Eye (tissue), 1 donor: ENCODE measurements at regions not wholly inside any gene's neighbourhood (a gene's known extent, or its start where the extent isn't known, plus 50 kb on each side); places are given as distances from the start of the nearest gene placed in this dataset.

Experiments
- DNase-seq: peaks from one replicate; pipeline ENCODE4 v3.0.0-alpha.2; 2015

DNA sequence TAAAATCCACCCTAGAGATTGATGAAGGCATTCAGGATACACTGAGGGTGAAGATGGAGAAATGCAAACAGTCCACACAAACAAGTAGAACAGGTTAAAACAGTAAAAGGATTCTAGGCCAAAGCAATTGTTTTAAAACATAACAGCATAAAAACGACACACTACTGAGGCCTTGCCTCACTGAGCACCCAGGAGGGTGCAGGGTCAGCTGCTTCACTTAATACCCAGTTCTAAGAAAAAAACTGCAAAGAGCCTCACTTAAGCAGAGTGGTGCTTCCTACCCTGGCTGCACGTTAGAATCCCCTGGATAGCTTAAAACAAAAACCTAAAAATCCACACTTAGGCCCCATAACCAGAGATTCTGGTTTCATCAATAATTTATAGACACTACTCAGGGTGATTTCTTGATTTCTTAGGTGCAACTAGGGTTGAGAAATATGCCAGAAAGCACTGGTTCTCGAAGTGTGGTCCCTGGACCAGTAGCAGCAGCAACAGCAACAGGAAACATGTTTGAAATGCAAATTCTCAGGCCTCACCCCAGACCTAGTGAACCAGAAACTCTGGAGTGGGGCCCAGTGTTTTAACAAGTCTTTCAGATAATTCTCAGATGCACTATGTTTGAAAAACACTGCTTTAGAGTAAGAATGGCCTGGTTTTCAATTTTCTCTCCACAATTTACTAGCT lies 279.1 kb downstream of the ZEB2 start:
- DNase-seq = no peak

DNA sequence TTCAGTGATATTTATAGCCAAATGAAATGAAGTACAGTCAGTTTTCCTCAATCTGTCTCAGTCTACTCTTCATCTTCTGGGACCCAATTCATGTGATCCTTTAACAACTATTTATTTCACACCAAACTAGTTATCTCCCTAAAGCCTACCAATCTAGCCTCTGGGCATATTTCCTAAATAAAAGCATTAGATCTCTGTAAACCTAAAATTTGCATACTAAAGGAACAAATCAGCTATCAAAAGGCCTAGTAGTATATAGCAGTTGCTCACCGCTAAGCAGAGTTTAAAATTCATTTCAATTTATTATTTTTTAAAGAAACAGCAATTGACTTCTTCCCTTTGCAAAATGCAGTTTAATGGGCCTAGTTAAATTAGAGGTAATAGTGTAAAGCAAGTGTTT lies 280.2 kb downstream of the ZEB2 start:
- DNase-seq = no peak

DNA sequence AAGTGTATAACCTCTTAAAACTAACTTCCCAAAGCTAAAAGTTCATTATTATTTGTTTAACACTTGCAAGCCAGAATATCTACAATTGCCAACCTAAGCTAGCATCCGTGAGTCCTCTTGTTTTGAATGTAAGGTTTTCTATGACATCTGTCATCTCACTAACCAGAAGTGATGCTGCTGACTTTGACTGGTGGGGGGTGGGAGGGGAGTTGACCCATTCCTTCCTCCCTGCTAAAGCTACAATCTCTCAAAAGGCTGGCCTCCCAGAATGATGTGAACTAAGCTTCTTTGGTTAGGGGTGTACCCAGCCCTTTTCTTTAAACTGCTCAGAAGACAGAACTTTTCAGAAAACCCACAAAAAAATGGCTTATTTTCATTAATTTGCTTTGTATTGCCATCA lies 280.6 kb downstream of the ZEB2 start:
- no peak for DNase-seq

DNA sequence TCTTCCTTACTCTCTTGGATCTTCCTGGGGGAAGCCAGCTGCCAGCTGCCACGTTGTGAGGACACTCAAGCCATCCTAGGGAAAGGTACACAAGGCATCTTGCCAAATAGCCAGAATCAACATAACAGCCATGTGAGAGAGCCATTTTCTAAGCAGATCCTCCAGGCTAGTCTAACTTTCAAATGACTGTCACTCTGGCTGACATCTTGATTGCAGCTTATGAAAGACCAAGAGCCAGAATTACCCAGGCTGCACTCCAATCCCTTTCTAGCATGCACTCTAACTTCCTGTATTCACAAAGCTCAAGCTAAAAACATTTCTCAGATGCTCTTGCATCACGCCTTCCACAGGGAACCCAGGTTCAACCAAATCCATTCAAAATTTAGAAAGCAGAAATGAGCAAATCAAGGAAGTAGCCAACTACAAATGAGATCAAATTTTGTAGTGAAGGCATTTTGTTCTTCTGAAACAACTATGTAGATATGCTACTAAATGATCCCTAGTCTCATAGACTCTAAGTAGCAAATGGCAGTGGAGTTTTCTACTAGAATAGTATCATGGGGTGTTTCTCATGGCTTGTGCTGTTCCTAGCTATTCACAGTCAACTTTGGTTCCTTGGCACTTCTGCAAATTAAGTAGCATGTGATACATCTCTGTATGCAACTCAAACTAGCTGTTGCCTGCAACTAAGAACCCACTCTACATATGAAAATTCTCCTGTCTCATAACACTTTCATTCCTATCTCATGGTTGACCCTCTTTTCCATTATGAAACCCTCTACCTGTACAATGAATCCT lies 281.9 kb downstream of the ZEB2 start:
- no peak for DNase-seq

DNA sequence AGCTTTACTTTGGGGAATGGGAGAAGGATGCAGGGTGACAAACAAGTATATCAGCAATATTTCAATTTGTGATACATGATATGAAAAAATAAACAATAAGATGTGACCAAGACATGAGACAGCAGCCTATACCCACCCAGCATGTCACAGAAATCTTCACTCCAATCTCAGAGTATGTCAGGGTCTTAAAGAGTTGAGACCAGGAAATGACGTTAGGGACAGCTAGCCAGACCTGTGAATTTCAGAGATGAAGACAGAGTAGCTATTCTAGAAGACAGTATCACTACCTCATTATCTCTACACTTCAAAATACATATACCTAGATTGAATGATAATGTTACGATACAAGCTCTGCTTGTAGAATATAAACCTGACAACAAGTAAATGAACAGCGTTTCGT lies 282.8 kb downstream of the ZEB2 start:
- no peak for DNase-seq

DNA sequence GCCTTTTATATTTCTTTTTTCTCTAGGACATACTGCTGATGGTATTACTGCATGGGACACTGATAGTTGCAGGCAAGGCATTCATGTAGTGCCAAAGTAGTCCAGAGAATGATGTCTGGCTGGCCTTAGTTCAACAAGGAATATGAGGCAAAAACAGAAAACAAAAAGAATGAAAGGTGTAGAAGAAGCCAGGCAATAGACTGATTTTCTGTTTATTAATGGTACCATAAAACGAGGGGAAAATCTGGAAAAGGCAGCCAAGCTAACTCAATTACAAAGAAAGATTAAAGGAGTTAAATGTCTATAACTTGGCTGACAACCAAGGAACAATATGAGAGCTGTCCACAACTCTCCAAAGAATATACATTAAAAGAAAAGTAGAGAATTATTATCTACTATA lies 284.9 kb downstream of the ZEB2 start:
- DNase-seq = no peak

DNA sequence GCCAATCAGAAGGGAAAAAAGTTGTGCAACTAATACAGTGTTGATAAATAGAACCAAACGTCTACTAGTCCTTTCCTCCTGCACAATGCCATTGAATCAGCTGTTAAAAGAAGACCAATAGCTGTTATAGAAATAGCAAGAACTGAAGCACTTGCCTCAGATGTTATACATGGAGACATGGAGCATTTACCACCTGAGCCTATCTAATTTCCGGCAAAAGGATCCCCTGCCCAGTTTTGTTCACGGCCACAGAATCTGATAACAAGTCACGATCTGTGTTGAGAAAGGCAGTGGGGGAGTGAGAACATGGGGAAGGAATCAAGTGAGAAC lies 285.4 kb downstream of the ZEB2 start:
- DNase-seq = no peak

DNA sequence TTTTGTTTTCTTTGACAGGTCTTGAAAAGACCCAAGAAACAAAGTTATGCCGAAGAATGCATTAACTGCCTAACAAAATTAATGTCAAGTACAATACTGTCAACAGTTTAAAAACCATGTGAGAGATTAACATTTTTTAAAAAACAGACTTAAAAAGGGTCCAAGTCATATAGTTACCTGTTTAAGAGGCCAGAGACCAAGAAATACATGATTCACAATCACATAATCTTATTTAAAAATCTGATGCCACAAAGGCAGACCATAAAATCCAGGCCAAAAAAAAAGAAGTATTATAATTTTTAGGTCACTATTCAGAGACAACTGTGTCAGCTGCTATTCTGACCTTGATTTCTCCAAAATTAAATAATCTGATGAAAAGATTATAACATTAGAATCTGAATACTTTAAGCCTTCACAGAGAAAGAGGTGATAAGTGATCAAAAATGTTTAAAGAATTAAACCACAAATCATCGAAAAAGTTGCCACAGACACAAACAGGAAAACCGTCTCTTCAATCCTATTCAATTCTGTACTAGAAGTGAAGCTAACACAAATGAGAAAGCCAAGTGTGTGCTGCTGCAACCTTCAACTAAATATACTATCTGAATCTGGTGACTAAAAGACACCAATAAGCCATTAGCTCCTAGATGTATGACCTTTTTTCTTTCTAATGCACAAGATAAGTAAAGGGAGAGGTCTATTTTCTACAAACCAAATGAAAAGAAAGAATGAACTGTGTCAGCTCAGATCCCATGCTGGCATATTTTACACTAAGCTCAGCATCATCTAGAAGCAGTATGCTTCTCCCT lies 286.0 kb downstream of the ZEB2 start:
- no peak for DNase-seq

DNA sequence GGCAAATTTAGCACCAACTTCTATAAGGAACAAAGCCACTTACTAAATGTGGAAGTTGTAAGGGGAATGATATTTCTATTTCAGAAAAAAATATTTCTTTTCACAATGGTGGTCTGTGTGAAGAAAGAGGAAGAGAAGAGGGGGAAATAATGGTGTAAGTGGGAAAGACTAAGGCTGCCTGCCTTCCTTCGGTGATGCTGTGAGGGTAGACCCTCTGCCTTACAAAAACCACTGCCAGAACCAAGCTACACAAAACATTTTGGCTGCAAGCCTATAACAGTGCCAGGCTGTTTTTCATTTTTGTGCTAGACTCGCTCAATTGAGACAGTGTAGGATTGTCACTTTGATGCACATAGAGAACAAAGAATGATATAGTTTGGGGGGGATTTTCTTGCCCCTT lies 286.6 kb downstream of the ZEB2 start:
- no peak for DNase-seq

DNA sequence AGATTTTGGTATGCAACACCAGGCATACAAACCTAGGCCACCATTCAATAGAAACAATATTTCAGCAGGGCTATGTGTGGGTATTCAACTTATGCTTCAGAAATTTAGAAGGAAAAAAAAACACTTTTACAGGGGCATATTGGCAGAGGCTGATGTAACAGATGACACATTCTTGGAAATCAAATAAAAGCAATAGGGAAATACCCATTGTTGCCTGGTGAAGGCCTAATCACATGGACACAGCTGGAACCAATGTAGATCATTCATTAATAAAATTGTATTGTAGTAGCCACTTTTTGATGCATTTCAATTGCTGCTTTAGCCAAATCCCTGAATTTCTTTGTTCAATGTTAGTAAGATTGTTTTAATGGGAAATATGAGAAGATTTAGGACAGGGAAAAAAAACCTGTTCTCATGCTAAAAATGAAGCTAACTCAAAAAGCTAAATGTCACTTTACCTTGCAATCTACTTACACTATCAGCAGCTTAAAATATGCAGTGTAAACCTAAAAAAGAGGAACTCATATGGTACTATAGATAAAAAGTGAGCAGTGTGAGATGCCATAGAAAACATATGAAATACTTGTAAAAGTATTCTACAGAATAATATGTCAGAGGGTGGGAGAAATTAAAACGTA lies 289.4 kb downstream of the ZEB2 start:
- DNase-seq = no peak

DNA sequence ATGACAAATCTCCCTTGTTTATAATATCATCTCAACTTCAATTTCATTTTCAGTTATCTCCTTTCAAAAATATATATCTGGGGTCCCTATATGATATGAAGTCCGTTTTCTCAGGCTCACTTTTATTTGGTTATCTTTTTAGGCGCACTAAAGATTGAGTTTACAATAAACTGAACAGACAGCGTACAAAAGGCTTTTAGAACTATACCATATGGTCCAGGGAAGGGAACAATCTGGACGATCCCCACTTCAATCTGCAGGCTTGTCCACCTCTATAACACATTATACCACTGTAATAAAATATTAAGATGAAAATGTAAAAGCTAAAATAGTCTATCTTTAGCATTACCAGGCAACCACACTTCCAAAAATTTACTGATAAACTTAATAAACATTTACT lies 289.9 kb downstream of the ZEB2 start:
- DNase-seq = no peak

DNA sequence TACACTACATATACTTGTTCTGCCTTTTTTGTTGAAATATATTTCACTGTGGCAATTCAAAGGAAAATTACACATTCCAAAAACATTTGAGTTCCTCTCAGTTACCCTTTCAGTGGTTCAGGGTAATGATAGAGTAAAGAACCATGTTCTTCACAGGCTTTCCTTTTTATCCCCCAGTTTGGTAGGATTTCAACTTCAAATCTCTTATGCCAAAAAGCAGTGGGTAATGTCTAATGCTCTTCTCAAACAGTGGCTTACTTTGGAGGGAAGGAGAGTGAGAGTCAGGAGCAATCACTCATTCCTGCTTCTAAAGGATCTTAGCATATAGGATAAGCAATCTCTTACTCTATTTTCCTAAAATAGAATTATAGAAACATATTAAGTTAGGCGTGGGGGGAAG lies 290.6 kb downstream of the ZEB2 start:
- no peak for DNase-seq

DNA sequence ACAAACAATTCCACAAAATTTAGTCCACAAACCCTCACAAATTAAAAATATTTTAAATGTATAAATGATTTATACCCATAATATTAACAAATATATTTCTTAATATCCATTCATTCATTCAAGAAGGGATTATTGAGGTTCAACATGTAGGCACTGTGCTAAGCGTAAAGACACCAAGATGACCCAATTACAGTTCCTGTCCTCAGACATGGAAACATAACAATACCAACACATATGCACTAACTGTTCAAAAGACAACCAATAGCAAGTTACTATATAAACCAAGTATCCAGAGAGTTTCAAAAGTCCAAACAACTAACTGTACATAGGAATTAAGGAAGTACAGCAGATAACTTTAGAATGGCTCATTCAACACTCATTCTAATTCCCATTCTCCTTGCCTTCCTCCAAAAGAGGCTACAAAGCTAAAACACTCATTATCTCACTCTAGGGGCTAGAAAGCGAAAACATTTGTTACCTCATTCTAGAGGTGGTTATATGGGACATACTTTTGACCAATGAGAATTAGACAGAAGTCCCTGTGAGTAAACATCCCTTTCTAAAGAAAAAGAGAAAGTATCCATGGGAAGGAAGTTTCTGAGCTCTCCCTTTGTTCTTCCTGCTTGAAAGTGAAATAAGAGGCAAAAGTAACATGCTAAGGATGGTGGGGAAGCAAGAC lies 292.4 kb downstream of the ZEB2 start:
- no peak for DNase-seq

DNA sequence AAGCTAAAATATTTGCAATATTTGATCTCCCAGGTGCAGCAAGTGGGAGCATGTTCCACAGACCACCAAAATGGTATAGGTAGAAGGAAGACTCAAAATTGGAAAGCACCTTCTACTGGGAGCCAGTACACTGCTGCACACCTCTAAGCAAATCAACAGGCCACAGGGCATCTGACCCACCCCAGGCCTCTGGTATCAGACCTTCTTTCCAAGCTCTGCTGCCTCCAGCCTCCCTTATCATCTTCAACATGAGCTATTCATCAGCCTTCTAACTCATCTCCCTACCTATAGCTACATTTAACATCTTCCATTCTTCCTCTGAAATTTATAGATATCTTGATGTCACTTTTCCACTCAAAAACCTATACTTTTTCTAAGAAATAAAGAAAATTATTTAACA lies 294.8 kb downstream of the ZEB2 start:
- DNase-seq = no peak

DNA sequence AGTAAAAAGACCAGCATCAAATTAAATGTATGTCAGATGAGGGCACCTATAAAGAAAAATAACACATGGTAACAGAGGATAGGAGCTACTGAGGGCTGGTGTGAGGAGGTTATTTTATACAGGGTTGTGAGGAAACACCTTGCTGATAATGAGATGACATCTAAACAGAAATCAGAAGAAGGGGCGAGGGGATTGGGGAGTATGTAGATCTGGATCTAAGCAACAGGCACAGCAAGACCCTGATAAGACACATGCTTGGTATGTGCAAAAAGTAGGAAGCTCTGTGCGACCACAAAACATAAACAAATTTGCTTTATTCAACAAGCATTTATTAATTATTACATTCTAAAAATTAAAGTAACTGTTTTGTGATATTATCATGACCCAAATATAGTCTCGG lies 295.4 kb downstream of the ZEB2 start:
- no peak for DNase-seq

DNA sequence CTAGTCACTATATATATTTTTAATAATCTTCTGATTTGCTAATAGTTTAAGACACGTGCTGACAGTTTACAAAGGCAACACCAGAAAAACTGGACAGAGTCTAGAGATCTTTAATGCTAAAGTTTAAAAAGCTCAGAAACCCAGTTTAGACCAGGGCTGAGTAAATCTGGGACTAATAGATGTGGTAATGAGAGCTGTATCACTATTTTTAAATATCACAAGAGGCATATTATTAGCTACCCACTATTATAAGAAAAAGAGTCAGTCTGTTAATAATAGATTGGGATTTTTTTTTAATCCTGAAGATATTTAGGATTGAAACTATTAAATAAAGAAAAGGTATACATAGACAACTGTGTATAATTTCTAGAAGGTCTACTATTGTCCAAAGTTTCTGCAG lies 299.9 kb downstream of the ZEB2 start:
- no peak for DNase-seq

DNA sequence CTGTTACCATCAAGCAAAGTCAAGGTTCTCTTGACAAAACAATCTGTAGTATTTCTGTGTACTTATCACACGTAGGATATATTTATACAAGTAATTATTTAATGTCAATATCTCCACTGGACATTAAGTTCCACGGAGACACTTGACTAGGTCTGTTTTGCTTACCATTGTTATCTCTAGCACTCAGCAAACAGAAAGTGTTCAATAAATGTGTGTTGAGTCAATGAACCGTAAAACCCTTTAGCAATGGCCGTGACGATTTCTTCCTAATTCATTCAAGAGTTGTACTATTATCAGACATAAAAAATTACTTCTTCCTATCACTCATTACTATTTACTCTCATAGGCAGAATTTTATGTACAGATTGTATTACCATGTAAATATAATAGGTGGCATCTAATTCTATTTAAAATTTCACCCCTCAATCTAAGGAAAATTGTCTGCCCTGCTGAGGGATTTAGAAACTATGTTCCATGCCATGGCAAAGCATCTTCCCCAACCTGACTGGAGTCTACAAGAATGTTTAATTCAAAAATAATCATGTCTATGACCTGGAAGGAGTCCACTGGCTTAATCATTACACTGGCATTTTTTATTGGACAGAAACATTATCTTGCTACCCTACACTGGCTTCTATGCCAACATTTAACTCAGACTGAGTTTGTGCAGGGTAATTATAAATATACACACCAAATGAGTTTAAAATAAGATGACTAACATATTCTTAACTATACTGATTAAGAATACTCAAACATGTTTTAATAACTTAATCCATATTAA lies 301.9 kb downstream of the ZEB2 start:
- DNase-seq = no peak

DNA sequence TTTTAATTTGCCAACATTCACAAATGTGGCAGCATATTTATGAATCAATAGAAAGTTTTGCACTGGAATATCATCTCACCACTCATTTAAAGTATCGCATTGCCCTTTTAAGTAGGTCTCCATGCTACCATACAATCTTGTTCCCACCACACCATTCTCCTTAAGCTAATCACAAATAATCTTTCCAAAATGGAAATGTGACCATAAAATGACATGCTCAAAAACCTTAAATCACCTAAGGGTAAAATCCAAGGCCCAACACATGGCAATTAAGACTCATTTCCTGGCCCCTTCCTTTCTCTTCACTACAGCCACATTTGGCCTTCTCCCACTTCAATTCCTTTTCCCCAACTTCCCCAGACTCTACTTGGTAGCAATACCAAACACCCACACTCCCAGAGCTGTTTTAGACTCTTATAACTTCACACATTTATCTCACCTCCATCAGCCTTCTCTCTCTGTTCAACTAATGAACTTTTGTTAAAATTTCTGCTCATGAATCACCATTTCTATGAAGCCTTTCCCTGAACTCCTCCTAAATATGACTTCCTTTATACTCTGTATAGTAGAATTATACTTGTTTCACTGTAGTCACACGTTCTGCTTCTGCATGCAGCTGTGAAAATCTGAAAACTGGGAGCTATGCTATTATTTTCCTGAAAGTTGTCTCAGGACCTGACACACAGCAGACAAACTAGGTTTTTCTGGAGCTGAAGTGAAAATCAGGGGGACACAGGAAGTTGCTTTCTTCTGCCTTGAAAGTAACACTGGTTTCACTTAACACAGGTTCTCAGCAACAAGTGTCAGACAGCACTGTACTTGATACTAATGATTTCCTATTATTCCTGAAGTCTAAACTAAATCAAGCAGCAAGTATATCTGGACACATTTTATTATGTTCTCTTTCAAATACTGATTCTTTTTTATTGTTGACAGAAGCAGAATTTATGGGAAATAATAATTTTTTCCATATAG lies 303.9 kb downstream of the ZEB2 start:
- no peak for DNase-seq

DNA sequence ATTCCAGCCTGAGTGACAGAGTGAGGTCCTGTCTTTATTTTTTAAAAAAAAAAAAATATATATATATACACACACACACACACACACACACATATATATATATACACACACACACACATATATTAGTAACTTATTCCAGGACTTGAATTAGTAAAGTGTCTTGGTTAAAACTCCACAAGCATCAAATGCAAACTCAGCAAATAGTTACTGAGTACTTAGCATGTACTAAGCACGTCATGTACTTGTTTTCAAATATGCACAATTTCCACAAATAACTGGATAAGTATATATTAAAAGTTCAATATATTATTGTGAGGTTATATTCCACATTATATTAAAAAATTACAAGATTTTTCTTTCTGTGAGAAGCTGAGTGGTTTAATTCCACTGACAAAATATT lies 304.7 kb downstream of the ZEB2 start:
- no peak for DNase-seq

DNA sequence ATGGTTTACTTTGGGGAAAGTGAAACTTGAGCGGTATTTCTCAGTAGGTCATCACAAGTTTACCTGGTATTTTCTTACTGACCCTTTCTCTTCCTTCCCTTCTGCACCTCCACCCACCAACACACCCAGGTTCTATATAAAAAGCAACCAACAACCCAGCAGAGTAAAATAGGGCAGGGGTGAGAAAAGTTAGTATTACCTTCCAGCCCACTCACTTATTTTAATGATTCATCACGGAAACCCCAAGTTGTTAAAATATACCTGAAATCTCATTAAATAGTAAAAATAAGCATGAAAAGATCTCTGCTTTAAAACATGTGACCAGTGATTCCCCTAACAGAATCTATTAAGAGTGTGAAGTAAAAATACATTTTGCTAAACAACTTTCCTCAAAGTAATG lies 306.1 kb downstream of the ZEB2 start:
- DNase-seq = no peak

DNA sequence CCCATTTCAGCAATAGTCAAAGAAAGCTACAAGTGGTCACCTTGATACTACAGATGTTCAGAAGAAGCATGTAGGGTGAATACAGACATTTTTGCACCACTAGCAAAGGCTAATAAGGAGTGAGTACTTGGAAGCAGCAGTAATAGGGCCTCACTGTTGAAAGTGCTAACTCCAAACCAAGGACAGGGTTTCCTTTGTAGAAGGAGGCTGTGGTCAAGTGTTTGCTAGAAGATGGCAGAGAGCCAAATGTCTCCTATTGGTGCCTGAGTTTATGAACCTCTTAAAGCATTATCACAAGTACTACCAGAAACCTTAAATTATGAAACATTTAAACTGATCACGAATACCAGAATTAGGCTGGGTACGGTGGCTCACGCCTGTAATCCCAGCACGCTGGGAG lies 308.1 kb downstream of the ZEB2 start:
- no peak for DNase-seq
